ENCODE measurements at regions not wholly inside any gene's neighbourhood (a gene's known extent, or its start where the extent isn't known, plus 50 kb on each side); places are given as distances from the start of the nearest gene placed in this dataset.

GRCh38 chr3:30258426-30259392 lies 347.7 kb upstream of the TGFBR2 start:
- TF ChIP-seq POLR2A (IDR thresholded peaks at IDR 0.05; ENCODE audit: control extremely low read depth in 1 of 2, low read depth in 2 of 2, low read length in 2 of 2) (no peak), NRF1 (IDR thresholded peaks at IDR 0.05; ENCODE audit: low read depth, low read length) (no peak), RFX5 (IDR thresholded peaks at IDR 0.05; ENCODE audit: borderline replicate concordance, low read depth, low read length) (no peak), EZH2 (IDR thresholded peaks at IDR 0.05; ENCODE audit: low read depth, low read length, severe bottlenecking) (no peak), CHD2 (IDR thresholded peaks at IDR 0.05; ENCODE audit: low read length) (no peak), TCF12 (IDR thresholded peaks at IDR 0.05; ENCODE audit: low read depth, low read length) (no peak), USF2 (IDR thresholded peaks at IDR 0.05; ENCODE audit: low read length) (no peak), POLR2AphosphoS5 (IDR thresholded peaks at IDR 0.05; ENCODE audit: low read depth, low read length) (no peak), GABPA (IDR thresholded peaks at IDR 0.05; ENCODE audit: borderline replicate concordance, insufficient read depth, low read length) (no peak), RAD21 (IDR thresholded peaks at IDR 0.05 in 1 of 2, conservative IDR thresholded peaks at IDR 0.05 in 1 of 2; ENCODE audit: low read depth in 2 of 2, low read length in 2 of 2) (no peak), MAX (IDR thresholded peaks at IDR 0.05) (no peak), CBX8 (IDR thresholded peaks at IDR 0.05; ENCODE audit: borderline replicate concordance, low read depth, low read length) (no peak)
- TF ChIP-seq, protein P1, sequence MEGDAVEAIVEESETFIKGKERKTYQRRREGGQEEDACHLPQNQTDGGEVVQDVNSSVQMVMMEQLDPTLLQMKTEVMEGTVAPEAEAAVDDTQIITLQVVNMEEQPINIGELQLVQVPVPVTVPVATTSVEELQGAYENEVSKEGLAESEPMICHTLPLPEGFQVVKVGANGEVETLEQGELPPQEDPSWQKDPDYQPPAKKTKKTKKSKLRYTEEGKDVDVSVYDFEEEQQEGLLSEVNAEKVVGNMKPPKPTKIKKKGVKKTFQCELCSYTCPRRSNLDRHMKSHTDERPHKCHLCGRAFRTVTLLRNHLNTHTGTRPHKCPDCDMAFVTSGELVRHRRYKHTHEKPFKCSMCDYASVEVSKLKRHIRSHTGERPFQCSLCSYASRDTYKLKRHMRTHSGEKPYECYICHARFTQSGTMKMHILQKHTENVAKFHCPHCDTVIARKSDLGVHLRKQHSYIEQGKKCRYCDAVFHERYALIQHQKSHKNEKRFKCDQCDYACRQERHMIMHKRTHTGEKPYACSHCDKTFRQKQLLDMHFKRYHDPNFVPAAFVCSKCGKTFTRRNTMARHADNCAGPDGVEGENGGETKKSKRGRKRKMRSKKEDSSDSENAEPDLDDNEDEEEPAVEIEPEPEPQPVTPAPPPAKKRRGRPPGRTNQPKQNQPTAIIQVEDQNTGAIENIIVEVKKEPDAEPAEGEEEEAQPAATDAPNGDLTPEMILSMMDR (IDR thresholded peaks at IDR 0.05; ENCODE audit: control extremely low read depth in 1 of 3, insufficient read depth in 1 of 3, low read depth in 1 of 3, low read length in 3 of 3): no peak
